ENCODE measurements at regions not wholly inside any gene's neighbourhood (a gene's known extent, or its start where the extent isn't known, plus 50 kb on each side); places are given as distances from the start of the nearest gene placed in this dataset.

- H3K4me3 ChIP-seq (replicated peaks; ENCODE audit: low read depth, low read length): no peak overlapping the region
- no peak for DNase-seq (ENCODE audit: extremely low read depth, low read depth)
- no peak for TF ChIP-seq CTCF (IDR thresholded peaks at IDR 0.05; ENCODE audit: low read depth, low read length, missing control alignments)
Measured at GRCh38 chr12:58291106-58291505, 349.7 kb downstream of the ATP23 start.

DNA sequence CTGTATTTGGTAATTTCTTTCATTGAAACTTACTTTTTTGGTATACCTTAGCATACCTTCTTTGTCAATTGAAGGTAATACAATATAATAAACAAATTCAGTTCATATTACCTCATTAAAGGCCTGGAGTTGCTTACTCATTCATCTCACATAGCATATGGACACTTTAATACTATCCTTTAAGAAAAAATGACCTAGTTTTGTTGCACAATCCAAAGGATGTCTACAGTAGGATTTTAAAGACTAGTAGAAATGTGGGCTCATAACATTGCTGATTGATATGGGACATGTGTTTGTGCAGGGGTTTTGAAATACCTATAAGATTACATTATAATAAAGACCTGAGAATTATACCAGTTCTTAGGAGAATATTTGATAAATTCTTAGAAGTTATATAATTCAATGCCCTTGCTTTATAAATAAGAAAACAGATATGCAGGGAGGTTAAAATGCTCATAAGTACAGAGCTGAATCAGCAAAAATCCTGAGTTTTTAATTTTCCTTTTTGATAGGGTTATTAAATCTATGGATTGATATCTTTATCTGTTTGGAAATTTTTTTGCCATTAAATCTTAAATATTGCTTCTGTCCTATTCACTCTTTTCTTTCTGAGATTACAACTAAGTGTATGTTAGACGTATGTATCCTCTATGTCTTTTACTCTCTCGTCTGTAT is 352.1 kb downstream of the ATP23 start:
- TF ChIP-seq CTCF (IDR thresholded peaks at IDR 0.05; ENCODE audit: low read depth, low read length, missing control alignments): no peak

DNA sequence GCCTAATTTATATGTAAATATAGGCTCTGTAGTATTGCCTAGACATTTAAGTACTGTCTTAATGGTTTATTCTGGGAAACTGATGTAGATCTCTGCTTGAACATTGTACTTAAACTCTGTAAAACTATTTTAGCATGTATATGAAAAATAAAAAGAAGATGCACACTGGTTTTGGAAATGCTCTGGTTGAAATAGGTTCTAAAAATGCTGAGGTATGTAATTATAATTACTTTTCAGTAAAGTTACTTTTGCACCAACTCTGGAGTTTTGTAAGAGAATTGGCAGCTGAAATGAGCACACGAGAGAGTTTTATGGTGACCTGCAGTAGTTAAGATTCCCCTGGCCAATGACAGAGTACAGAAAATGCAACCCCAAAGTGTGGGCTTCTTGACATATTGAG is 353.9 kb downstream of the ATP23 start:
- DNase-seq (ENCODE audit: extremely low read depth, low read depth): no peak
- TF ChIP-seq CTCF (IDR thresholded peaks at IDR 0.05; ENCODE audit: low read depth, low read length, missing control alignments): no peak
- H3K4me3 ChIP-seq (replicated peaks; ENCODE audit: low read depth, low read length): no peak overlapping the region

More for the DNA sequence above, 352.1 kb downstream of the ATP23 start:
- no peak overlapping the region for H3K4me3 ChIP-seq (replicated peaks; ENCODE audit: low read depth, low read length)
- DNase-seq (ENCODE audit: extremely low read depth, low read depth): no peak

DNA sequence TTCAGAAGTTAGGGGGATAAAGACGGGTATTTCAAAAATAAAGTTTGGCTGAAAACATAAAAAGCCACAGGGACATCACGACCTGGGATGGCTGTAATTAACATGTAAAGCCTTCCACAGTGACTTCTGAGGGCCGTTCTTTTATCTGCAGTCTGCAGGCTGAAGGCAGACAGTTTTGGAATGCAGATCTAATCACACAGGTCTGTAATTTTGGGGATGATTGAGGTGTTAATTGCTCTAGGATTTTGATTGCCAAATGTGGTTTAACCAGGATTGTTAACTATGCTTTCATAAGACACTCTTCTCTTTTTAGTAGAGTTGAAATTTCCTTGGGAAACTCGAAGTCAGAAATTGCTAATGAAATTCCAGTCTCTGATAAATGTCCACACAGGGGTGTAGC is 355.5 kb downstream of the ATP23 start:
- no peak for DNase-seq (ENCODE audit: extremely low read depth, low read depth)
- H3K4me3 ChIP-seq (replicated peaks; ENCODE audit: low read depth, low read length): no peak overlapping the region
- no peak for TF ChIP-seq CTCF (IDR thresholded peaks at IDR 0.05; ENCODE audit: low read depth, low read length, missing control alignments)

- TF ChIP-seq CTCF (IDR thresholded peaks at IDR 0.05; ENCODE audit: low read depth, low read length, missing control alignments): no peak
- DNase-seq (ENCODE audit: extremely low read depth, low read depth): no peak
- no peak overlapping the region for H3K4me3 ChIP-seq (replicated peaks; ENCODE audit: low read depth, low read length)
Measured at GRCh38 chr12:58298803-58299202, 357.4 kb downstream of the ATP23 start.

DNA sequence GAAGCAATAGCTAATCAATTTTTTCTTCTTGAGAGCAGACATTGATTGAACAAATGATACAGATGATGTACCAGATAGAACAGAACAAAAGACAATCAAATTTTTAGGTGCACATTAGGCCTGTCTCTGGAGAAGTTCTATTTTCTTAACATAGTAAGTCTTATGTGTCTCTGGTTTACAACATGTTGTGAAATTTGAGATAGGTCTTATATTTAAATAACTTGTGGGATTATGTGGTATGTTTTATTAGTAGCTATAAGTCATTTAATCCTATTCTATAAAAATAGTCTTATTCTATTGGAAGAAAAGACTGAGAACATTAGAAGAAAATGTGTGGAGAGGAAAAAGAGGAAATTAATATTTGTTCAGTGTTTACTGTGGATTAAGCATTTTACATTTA is 358.0 kb downstream of the ATP23 start:
- no peak for TF ChIP-seq CTCF (IDR thresholded peaks at IDR 0.05; ENCODE audit: low read depth, low read length, missing control alignments)
- H3K4me3 ChIP-seq (replicated peaks; ENCODE audit: low read depth, low read length): no peak overlapping the region

More for the DNA sequence above, 358.0 kb downstream of the ATP23 start:
- no peak for DNase-seq (ENCODE audit: extremely low read depth, low read depth)

Measured in HFF-Myc (cell line).